ENCODE measurements at regions not wholly inside any gene's neighbourhood (a gene's known extent, or its start where the extent isn't known, plus 50 kb on each side); places are given as distances from the start of the nearest gene placed in this dataset.

- TF ChIP-seq CTCF (IDR thresholded peaks at IDR 0.05) (no peak), POLR2A (IDR thresholded peaks at IDR 0.05) (no peak)
Observed at GRCh38 chrX:43317378-43317777, 338.7 kb upstream of the MAOA start.
